ENCODE measurements at regions not wholly inside any gene's neighbourhood (a gene's known extent, or its start where the extent isn't known, plus 50 kb on each side); places are given as distances from the start of the nearest gene placed in this dataset.

GRCh38 chr1:29676496-29676895 lies 440.2 kb downstream of the PTPRU start:
- H3K4me3 ChIP-seq (ENCODE audit: low read depth, low read length), result no peak overlapping the region
- no peak for TF ChIP-seq CTCF (IDR thresholded peaks at IDR 0.05; ENCODE audit: borderline replicate concordance, insufficient read depth, low read depth, low read length)

DNA sequence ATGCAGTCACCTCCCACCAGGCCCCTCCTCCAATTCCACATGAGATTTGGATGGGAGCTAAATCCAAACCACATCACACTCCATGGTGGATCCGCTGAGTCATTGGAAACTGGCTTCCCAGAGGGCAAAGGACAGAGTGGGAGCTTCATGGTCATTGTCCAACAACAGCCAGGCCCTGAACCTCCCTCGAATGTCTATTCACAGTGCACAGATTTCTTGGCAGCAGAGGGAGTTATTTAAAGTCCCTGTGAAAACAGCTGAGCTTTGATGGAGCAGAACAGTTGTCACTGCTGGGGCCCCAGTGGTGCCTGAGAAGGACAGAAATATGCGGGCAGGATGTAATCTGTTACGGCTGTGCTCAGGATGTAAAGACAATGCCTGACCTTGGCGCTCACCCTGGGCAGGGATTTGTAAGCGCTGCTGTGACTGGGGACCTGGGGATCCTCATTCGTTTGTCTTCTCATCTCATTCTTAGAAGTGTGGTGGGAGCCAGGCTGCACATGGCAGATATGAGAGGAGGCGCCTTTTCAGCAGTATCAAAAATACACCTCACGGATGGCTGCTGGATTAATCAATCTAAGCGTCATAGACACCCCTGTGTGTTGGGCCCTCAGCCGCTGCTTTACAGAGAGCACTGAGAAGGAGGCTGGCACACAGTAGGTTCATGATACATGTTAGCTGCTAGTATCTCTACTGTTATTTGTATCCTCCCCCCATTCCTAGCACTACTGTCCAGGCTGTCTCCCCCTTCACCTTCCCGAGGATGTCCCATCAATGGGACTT lies 439.4 kb downstream of the PTPRU start:
- H3K4me3 ChIP-seq (ENCODE audit: low read depth, low read length), result no peak overlapping the region
- no peak for TF ChIP-seq CTCF (IDR thresholded peaks at IDR 0.05; ENCODE audit: borderline replicate concordance, insufficient read depth, low read depth, low read length)

GRCh38 chr1:29674627-29675326 lies 438.5 kb downstream of the PTPRU start:
- TF ChIP-seq CTCF (IDR thresholded peaks at IDR 0.05; ENCODE audit: borderline replicate concordance, insufficient read depth, low read depth, low read length), result no peak
- no peak overlapping the region for H3K4me3 ChIP-seq (ENCODE audit: low read depth, low read length)

DNA sequence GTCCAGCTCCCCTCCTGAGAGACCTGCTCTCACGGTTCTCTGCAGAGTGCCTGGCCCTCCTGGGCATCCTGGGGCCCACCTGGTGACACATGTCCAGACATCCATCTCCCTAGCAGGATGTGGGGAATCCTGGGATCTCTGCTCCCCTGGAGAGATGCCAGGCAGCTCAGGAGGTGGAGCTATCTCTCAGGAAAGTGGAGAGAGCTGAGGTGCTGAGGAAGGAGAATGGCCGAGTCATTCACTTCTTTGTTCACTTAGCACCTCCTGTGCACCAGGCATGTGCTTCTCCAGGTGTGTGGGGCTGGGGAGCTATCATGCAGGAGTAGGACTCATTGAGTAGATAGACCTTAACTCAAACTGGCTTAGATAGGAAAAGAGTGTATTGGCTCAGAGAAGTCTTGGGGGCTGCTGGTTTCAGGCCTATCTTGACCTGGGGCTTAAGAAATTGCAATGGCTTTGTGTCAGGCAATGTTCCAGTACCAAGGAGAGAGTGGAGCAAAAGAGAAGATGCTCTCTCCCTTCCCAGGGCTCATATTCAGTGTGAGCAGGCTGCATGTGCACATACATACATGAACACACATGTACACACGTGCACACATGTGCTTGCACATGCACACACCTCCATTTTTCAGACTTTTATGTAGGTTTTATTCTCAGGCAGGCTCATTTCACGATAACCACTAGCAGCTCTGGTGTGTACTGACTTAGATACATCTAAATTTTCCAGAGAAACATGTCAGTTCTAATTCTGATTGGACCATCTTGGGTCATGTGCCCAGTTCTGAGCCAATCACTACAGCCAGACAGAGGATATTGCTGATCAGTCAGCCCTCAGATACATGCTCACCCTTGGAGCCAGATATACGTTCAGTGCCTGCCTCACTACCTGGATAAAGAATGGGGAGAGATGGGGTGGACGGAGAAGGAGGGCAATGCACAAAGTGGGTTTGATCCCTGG lies 437.6 kb downstream of the PTPRU start:
- H3K4me3 ChIP-seq (ENCODE audit: low read depth, low read length), result no peak overlapping the region
- TF ChIP-seq CTCF (IDR thresholded peaks at IDR 0.05; ENCODE audit: borderline replicate concordance, insufficient read depth, low read depth, low read length), result no peak

GRCh38 chr1:29673228-29673500 lies 436.8 kb downstream of the PTPRU start:
- TF ChIP-seq CTCF (IDR thresholded peaks at IDR 0.05; ENCODE audit: borderline replicate concordance, insufficient read depth, low read depth, low read length), result no peak
- H3K4me3 ChIP-seq (ENCODE audit: low read depth, low read length), result no peak overlapping the region

GRCh38 chr1:29672416-29673227 lies 436.3 kb downstream of the PTPRU start:
- no peak overlapping the region for H3K4me3 ChIP-seq (ENCODE audit: low read depth, low read length)
- no peak for TF ChIP-seq CTCF (IDR thresholded peaks at IDR 0.05; ENCODE audit: borderline replicate concordance, insufficient read depth, low read depth, low read length)

Data from GM12875 (cell line).